CD4-positive, alpha-beta T cell treated with Interleukin-6 at 100 ng/mL for 8 hours (primary cell): ENCODE measurements at regions not wholly inside any gene's neighbourhood (a gene's known extent, or its start where the extent isn't known, plus 50 kb on each side); places are given as distances from the start of the nearest gene placed in this dataset.
"Not testable (repeated sequence)": the region's sequence is repeated elsewhere in the genome, so short reads cannot be mapped to it uniquely, and the experiment has no call there.

Source experiments
- DNase-seq: peaks from one replicate; pipeline ENCODE4 v3.0.0-alpha.2; 2020; ENCODE audit warnings: mixed read lengths, low spot score

DNA sequence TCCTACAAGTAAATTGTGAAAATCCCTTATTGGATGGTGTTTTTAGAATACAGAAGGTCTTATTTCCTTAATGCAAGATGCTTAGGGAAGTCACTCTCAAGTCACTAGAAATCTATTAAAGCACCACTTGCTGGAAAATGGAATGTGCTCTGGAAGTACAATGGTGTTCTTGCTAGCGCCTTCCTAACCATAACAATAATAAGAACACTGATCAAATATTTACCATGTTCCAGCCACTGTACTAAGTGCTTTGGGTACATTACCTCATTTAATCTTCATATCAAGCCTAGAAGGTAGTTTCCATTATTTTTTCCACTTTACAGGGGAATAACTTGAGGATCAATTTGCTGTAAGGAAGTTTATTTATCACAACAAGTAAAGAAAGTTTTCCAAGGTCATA lies 75.1 kb downstream of the FAM72B start:
- not testable (repeated sequence) for DNase-seq

- not testable (repeated sequence) for DNase-seq
These were observed 67.4 kb downstream of the FAM72B start for GRCh38 chr1:121116522-121117297.

GRCh38 chr1:121117298-121117611 lies 66.9 kb downstream of the FAM72B start:
- DNase-seq: not testable (repeated sequence)

DNA sequence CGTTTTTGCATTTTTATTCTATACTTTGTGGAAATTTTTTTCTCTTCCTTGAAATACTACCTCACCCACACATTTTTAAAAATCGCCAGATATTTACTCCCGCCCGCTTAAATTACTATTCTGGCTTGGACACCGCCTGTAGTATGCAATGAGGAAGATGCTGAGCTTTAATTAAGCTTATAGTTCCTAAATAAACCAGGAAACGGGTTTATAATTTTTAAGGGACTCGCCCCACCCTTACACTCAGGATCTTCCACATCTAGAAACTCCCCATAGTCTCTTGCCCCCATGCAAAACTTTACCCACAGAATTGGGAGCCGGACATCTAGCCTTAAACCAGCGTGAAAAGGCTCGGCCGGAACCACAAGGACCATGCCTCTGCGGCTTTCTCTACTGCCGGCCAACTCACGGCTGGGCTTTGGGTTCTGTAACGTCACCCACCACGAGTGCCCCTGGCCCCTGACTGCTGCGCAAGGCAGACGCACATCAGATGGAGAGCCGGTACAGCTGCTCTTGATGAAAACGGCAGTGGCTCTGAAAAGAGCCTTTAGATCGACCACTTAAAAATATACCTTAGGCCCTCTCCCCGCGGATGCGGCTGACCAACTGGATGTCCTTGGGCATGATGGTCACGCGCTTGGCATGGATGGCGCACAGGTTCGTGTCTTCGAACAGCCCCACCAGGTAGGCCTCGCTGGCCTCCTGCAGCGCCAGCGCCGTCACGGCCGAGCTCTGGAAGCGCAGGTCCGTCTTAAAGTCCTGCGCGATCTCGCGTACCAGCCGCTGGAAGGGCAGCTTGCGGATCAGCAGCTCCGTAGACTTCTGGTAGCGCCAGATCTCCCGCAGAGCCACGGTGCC lies 66.3 kb downstream of the FAM72B start:
- DNase-seq: not testable (repeated sequence)
